Suprapubic skin (tissue), 4 donors: ENCODE measurements at regions not wholly inside any gene's neighbourhood (a gene's known extent, or its start where the extent isn't known, plus 50 kb on each side); places are given as distances from the start of the nearest gene placed in this dataset.

Source experiments
- DNase-seq, 2 donors: peaks; one replicate each; pipeline ENCODE4 v3.0.0-alpha.2; 2019; ENCODE audit warnings: low spot score in 2 of 2
- H3K27ac ChIP-seq: fragments of 200-600 bp; sonication (generic); one replicate; pipeline ENCODE4 v1.5.1; 2019
- H3K27me3 ChIP-seq: fragments of 200-600 bp; sonication (generic); one replicate; pipeline ENCODE4 v1.5.1; 2019
- H3K36me3 ChIP-seq: fragments of 200-600 bp; sonication (generic); one replicate; pipeline ENCODE4 v1.5.1; 2019
- H3K4me1 ChIP-seq: fragments of 200-600 bp; sonication (generic); one replicate; pipeline ENCODE4 v1.5.1; 2019
- H3K4me3 ChIP-seq: fragments of 200-600 bp; sonication (generic); one replicate; pipeline ENCODE4 v1.5.1; 2019; ENCODE audit warnings: mild to moderate bottlenecking
- H3K9me3 ChIP-seq: fragments of 200-600 bp; sonication (generic); one replicate; pipeline ENCODE4 v1.5.1; 2019
- EP300 ChIP-seq: sonication (generic); formaldehyde crosslinking; IDR thresholded peaks from one replicate; pipeline ENCODE4 v1.6.1; 2017; ENCODE audit warnings: antibody characterized with exemption
- POLR2A ChIP-seq, 2 donors: fragments of 450-650 bp; IDR thresholded peaks; one replicate each; pipeline ENCODE4 v1.6.1; 2017; ENCODE audit warnings: antibody characterized with exemption in 2 of 2, mild to moderate bottlenecking in 2 of 2, moderate library complexity in 2 of 2
- POLR2AphosphoS5 ChIP-seq, 3 donors: sonication (generic); formaldehyde crosslinking; IDR thresholded peaks; one replicate each; pipeline ENCODE4 v1.6.1; 2017; ENCODE audit warnings: antibody characterized with exemption in 3 of 3
- whole genome bisulfite sequencing: methylation state at CpG from one replicate; pipeline ENCODE4 v1.1.5; 2018; 5-methylcytosine and 5-hydroxymethylcytosine counted together
- TF ChIP-seq, protein P1 (sequence below), 2 donors: fragments of 200-600 bp in 1 of 2; fragments of 450-650 bp in 1 of 2; sonication (generic) in 1 of 2; IDR thresholded peaks; one replicate each; pipeline ENCODE4 v1.5.1; 2016 to 2019; ENCODE audit warnings: antibody characterized with exemption in 2 of 2, mild to moderate bottlenecking in 1 of 2, moderate library complexity in 1 of 2

- Histone ChIP-seq H3K27ac (no peak overlapping the region), H3K4me3 (no peak overlapping the region), H3K36me3 (no peaks in the 10 kb centered on the region), H3K27me3 (no peaks in the 10 kb centered on the region), H3K4me1 (no peaks in the 10 kb centered on the region), H3K9me3 (no peaks in the 10 kb centered on the region)
- no peak for DNase-seq
- no peak for TF ChIP-seq EP300
- TF ChIP-seq POLR2A (IDR thresholded peaks at IDR 0.05): no peak
- TF ChIP-seq, protein P1, sequence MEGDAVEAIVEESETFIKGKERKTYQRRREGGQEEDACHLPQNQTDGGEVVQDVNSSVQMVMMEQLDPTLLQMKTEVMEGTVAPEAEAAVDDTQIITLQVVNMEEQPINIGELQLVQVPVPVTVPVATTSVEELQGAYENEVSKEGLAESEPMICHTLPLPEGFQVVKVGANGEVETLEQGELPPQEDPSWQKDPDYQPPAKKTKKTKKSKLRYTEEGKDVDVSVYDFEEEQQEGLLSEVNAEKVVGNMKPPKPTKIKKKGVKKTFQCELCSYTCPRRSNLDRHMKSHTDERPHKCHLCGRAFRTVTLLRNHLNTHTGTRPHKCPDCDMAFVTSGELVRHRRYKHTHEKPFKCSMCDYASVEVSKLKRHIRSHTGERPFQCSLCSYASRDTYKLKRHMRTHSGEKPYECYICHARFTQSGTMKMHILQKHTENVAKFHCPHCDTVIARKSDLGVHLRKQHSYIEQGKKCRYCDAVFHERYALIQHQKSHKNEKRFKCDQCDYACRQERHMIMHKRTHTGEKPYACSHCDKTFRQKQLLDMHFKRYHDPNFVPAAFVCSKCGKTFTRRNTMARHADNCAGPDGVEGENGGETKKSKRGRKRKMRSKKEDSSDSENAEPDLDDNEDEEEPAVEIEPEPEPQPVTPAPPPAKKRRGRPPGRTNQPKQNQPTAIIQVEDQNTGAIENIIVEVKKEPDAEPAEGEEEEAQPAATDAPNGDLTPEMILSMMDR (IDR thresholded peaks at IDR 0.05): no peak
- TF ChIP-seq POLR2AphosphoS5 (IDR thresholded peaks at IDR 0.05): no peak
- WGBS: 49% methylated on average over 4 of the region's 4 CpGs
Measured at GRCh38 chr4:147198411-147199051, 252.9 kb upstream of the TTC29 start.

DNA sequence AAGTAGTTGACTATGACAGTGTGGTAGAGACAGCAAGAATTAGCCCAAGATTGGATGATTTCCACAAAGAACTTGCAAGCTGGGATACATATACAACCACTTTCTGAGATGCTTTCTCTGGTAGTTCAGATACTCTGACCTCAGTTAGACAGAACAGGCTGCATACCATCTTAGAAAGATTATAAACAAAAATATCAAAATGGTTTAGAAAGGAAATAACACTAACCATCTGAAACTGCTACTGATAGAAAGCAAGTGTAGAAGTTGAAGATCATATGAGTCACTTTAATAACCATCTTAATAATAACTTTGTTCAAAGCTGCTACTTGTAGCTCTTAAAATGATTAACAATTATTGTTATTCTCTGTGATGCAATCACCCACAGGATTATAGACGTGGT is 255.4 kb upstream of the TTC29 start:
- no peak for DNase-seq
- no peaks in the 10 kb centered on the region for H3K9me3 ChIP-seq
- WGBS: 65% methylated on average over 1 of the region's 1 CpG
- no peaks in the 10 kb centered on the region for H3K36me3 ChIP-seq
- TF ChIP-seq, protein P1 (IDR thresholded peaks at IDR 0.05): no peak
- TF ChIP-seq EP300: no peak
- no peak for TF ChIP-seq POLR2A (IDR thresholded peaks at IDR 0.05)
- TF ChIP-seq POLR2AphosphoS5 (IDR thresholded peaks at IDR 0.05): no peak
- no peak overlapping the region for H3K27ac ChIP-seq
- H3K27me3 ChIP-seq: no peaks in the 10 kb centered on the region
- no peaks in the 10 kb centered on the region for H3K4me1 ChIP-seq
- no peak overlapping the region for H3K4me3 ChIP-seq

- no peak overlapping the region for H3K27ac ChIP-seq
- no peaks in the 10 kb centered on the region for H3K27me3 ChIP-seq
- no peak for DNase-seq
- no peak overlapping the region for H3K4me3 ChIP-seq
- H3K36me3 ChIP-seq: no peaks in the 10 kb centered on the region
- H3K4me1 ChIP-seq: no peaks in the 10 kb centered on the region
- TF ChIP-seq POLR2A (IDR thresholded peaks at IDR 0.05): no peak
- TF ChIP-seq, protein P1 (IDR thresholded peaks at IDR 0.05): no peak
- TF ChIP-seq POLR2AphosphoS5 (IDR thresholded peaks at IDR 0.05): no peak
- TF ChIP-seq EP300: no peak
- no peaks in the 10 kb centered on the region for H3K9me3 ChIP-seq
Measured at GRCh38 chr4:147206807-147207206, 261.1 kb upstream of the TTC29 start.

DNA sequence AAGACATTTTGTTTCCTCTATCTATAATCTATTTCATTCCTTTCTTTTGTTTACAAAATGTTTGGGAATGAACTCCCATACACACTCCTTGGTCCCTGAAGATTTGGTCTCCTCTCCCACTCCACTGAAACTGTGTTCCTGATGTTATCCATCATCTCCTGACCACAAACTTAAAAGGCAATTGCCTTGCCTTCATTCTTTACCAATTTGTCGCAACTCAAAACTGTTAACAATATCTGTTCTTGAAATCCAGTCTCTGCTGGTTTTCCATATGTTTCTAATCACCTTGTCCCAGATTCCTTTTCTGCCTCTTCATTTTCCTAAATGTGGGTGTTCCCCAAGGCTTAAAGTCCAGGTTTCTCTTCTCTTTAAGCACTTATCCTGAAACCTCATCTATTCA is 262.2 kb upstream of the TTC29 start:
- no peak overlapping the region for H3K27ac ChIP-seq
- DNase-seq: no peak
- TF ChIP-seq EP300 (no peak), POLR2A (IDR thresholded peaks at IDR 0.05) (no peak), POLR2AphosphoS5 (IDR thresholded peaks at IDR 0.05) (no peak)
- TF ChIP-seq, protein P1 (IDR thresholded peaks at IDR 0.05): no peak
- H3K36me3 ChIP-seq: no peaks in the 10 kb centered on the region
- H3K4me1 ChIP-seq: no peaks in the 10 kb centered on the region
- 69% methylated on average over 1 of the region's 1 CpG for WGBS
- no peaks in the 10 kb centered on the region for H3K27me3 ChIP-seq
- no peaks in the 10 kb centered on the region for H3K9me3 ChIP-seq
- H3K4me3 ChIP-seq: no peak overlapping the region

GRCh38 chr4:147217655-147218054 is 263.2 kb upstream of the EDNRA start:
- DNase-seq: no peak
- Histone ChIP-seq H3K27ac (no peak overlapping the region), H3K36me3 (no peaks in the 10 kb centered on the region), H3K27me3 (no peaks in the 10 kb centered on the region), H3K4me3 (no peak overlapping the region), H3K9me3 (no peaks in the 10 kb centered on the region), H3K4me1 (no peaks in the 10 kb centered on the region)
- TF ChIP-seq, protein P1 (IDR thresholded peaks at IDR 0.05): no peak
